OCI-LY7 (cell line): ENCODE measurements at regions not wholly inside any gene's neighbourhood (a gene's known extent, or its start where the extent isn't known, plus 50 kb on each side); places are given as distances from the start of the nearest gene placed in this dataset.

Source experiments
- BruUV-seq: library from RNA; stranded (reverse); fragments of 400-500 nt; replicated peaks from 2 replicates; lab custom pipeline; 2021; lab: Mats Ljungman, UMichigan
- CTCF ChIA-PET: fragments of 300-600 bp; sonication (Branson Sonifier 250); formaldehyde crosslinking; loops from one replicate; lab custom pipeline; 2022; ENCODE audit warnings: antibody characterized with exemption; ENCODE audit not compliant: unreplicated experiment; lab: Charles Lee
- POLR2A ChIA-PET: fragments of 300-600 bp; sonication (Branson Sonifier 250); formaldehyde crosslinking; loops from one replicate; lab custom pipeline; 2022; ENCODE audit warnings: antibody characterized with exemption; lab: Charles Lee
- DNase-seq: peaks from one replicate; pipeline ENCODE4 v3.0.0-alpha.2; 2015; ENCODE audit warnings: low spot score
- H2AFZ ChIP-seq: fragments of 200-600 bp; sonication (generic), shearing (Covaris generic); 2 replicates; pipeline ENCODE4 v1.6.1; 2014; ENCODE audit warnings: mild to moderate bottlenecking, antibody characterized with exemption, low read length, moderate library complexity
- H3K27ac ChIP-seq: fragments of 200-600 bp; sonication (generic); 2 replicates; pipeline ENCODE4 v1.5.1; 2014; ENCODE audit warnings: mixed run types, low read depth, mild to moderate bottlenecking, moderate library complexity, low read length, inconsistent platforms; ENCODE audit not compliant: poor library complexity, severe bottlenecking
- H3K36me3 ChIP-seq: fragments of 200-600 bp; sonication (generic); 2 replicates; pipeline ENCODE4 v1.6.1; 2014; ENCODE audit warnings: mild to moderate bottlenecking, antibody characterized with exemption, low read length, moderate library complexity, mixed read lengths; ENCODE audit not compliant: insufficient read depth
- H3K4me1 ChIP-seq: fragments of 200-600 bp; sonication (generic); 2 replicates; pipeline ENCODE4 v1.5.1; 2014; ENCODE audit warnings: mild to moderate bottlenecking, low read length; ENCODE audit not compliant: insufficient read depth, poor library complexity, severe bottlenecking
- H3K4me2 ChIP-seq: fragments of 200-600 bp; sonication (generic); 2 replicates; pipeline ENCODE4 v1.6.1; 2014; ENCODE audit warnings: mild to moderate bottlenecking, low read length
- H3K4me3 ChIP-seq: fragments of 200-600 bp; sonication (generic); 2 replicates; pipeline ENCODE4 v1.5.1; 2014; ENCODE audit warnings: mild to moderate bottlenecking, low read depth, low read length; ENCODE audit not compliant: poor library complexity, severe bottlenecking
- H3K79me2 ChIP-seq: fragments of 200-600 bp; sonication (generic); 2 replicates; pipeline ENCODE4 v1.6.1; 2016; ENCODE audit warnings: low read depth, mild to moderate bottlenecking, low read length, moderate library complexity, mixed read lengths; ENCODE audit not compliant: insufficient read depth
- H3K9me2 ChIP-seq: fragments of 200-600 bp; sonication (generic); 2 replicates; pipeline ENCODE4 v1.6.1; 2016; ENCODE audit warnings: mild to moderate bottlenecking, low read length, mixed read lengths; ENCODE audit not compliant: insufficient read depth
- H3K9me3 ChIP-seq: fragments of 200-600 bp; sonication (generic); 2 replicates; pipeline ENCODE4 v1.6.1; 2014; ENCODE audit warnings: mild to moderate bottlenecking, mixed run types, low read length, mixed read lengths
- H4K20me1 ChIP-seq: fragments of 200-600 bp; sonication (generic); 2 replicates; pipeline ENCODE4 v1.6.1; 2014; ENCODE audit warnings: mild to moderate bottlenecking, antibody characterized with exemption, low read length, moderate library complexity, mixed read lengths; ENCODE audit not compliant: insufficient read depth
- EZH2phosphoT487 ChIP-seq: fragments of 200-600 bp; sonication (generic); IDR thresholded peaks from 2 replicates; pipeline ENCODE4 v1.6.1; 2018; ENCODE audit warnings: low read depth, borderline replicate concordance, mild to moderate bottlenecking, mixed run types, antibody characterized with exemption, low read length, moderate library complexity, mixed read lengths
- intact Hi-C: fragments of 100-400 bp; cut with micrococcal nuclease; formaldehyde crosslinking; loops from one replicate; pipeline ENCODE4 v1.10.0; 2022; ENCODE audit not compliant: unreplicated experiment
- TF ChIP-seq, protein P1 (sequence below): fragments of 200-600 bp; sonication (generic); conservative IDR thresholded peaks from 2 replicates; pipeline ENCODE4 v1.5.1; 2014; ENCODE audit warnings: mild to moderate bottlenecking, antibody characterized with exemption, low read length, moderate library complexity, mixed read lengths

GRCh38 chr14:65286443-65286842 is 126.1 kb upstream of the FUT8 start:
- Histone ChIP-seq H3K9me3 (no peaks in the 10 kb centered on the region), H3K36me3 (0 out of 2 replicates have a peak, but pooled peaks cover 6% of the 10 kb centered on the region), H3K27ac (peak overlapping the region; percentile 90), H4K20me1 (no peaks in the 10 kb centered on the region), H3K79me2 (peaks cover 9% of the 10 kb centered on the region; the same call in 1 of the 2 replicates), H3K4me1 (peaks cover 94% of the 10 kb centered on the region), H3K9me2 (no peaks in the 10 kb centered on the region), H3K4me2 (peak overlapping the region; percentile 73), H3K4me3 (peak overlapping the region; percentile 45), H2AFZ (peak overlapping the region; percentile 73; the same call in 1 of the 2 replicates)
- TF ChIP-seq, protein P1, sequence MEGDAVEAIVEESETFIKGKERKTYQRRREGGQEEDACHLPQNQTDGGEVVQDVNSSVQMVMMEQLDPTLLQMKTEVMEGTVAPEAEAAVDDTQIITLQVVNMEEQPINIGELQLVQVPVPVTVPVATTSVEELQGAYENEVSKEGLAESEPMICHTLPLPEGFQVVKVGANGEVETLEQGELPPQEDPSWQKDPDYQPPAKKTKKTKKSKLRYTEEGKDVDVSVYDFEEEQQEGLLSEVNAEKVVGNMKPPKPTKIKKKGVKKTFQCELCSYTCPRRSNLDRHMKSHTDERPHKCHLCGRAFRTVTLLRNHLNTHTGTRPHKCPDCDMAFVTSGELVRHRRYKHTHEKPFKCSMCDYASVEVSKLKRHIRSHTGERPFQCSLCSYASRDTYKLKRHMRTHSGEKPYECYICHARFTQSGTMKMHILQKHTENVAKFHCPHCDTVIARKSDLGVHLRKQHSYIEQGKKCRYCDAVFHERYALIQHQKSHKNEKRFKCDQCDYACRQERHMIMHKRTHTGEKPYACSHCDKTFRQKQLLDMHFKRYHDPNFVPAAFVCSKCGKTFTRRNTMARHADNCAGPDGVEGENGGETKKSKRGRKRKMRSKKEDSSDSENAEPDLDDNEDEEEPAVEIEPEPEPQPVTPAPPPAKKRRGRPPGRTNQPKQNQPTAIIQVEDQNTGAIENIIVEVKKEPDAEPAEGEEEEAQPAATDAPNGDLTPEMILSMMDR, result peak; percentile 94
- TF ChIP-seq EZH2phosphoT487, result no peak
- ChIA-PET POLR2A (interaction anchor here (0.8 to 12.5 kb wide), 14 partner anchors 10 to 129 kb away, joined by 3 to 160 read pairs (median 16); partner anchors contain the start of gene FUT8), CTCF (interaction anchor here (0.7 to 2.6 kb wide), 8 partner anchors 18 to 129 kb away, joined by 3 to 14 read pairs (median 4); partner anchors contain the start of gene FUT8)
- intact Hi-C loops, result loop anchor here (1.0 to 10.0 kb wide), 7 partner anchors 64 to 678 kb away; no protein-coding TSS in a partner anchor
- BruUV-seq, result no TSS peak
- DNase-seq, result peak; percentile 93

DNA sequence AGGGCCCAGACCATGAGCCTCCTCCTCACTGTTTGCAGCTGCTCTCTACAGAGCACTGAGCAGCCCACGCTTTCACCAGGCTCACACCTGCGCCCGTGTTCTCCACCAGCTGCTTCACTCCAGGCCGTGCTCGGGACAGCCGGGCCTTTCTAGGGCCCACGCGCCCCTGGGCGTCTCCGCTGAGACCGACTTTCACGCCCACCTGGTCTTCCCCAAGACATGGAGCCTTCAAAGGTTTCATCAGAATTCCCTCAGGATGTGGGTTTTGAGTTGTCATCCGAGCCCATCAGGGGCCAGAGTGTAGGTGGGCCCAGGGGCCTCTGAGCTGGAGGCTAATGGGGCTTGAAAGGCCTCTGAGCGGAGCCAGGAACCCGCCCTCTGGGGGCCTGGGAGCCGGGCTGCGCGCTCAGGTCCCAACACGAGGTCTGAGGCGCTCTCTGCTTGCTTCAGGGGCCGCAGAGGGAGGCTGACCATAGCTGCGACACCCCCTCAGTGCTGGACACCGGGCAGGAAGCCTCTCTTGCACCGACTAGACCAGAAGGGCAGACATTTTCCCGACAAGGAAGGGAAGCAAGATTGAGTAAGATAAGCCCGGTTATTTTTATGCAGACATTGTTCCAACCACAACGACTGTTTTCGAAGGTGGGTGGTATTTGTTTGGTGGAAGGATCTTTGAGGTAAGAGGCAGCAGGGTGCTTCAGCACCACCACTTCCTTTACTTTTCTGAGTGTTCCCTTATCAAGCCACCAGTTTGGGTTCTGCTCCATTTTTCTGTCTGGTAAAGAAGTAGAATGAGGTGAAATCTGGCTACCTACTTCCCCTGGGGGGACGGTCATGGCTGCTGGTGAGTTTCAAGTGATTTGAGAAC is 125.0 kb upstream of the FUT8 start:
- CTCF ChIA-PET, result interaction anchor here (0.6 to 2.6 kb wide), 10 partner anchors 17 to 542 kb away, joined by 3 to 14 read pairs (median 4); partner anchors contain the start of gene FUT8
- H2AFZ ChIP-seq, result peak overlapping the region; percentile 73

More for the DNA sequence above, 125.0 kb upstream of the FUT8 start:
- TSS peak; percentile 64 for BruUV-seq
- Histone ChIP-seq H3K4me1 (peaks cover 93% of the 10 kb centered on the region), H3K4me3 (peak overlapping the region; percentile 45), H3K9me2 (no peaks in the 10 kb centered on the region), H3K79me2 (peaks cover 9% of the 10 kb centered on the region; the same call in 1 of the 2 replicates), H3K4me2 (peak overlapping the region; percentile 73), H3K9me3 (no peaks in the 10 kb centered on the region), H4K20me1 (no peaks in the 10 kb centered on the region), H3K27ac (peak overlapping the region; percentile 90), H3K36me3 (0 out of 2 replicates have a peak, but pooled peaks cover 6% of the 10 kb centered on the region)
- DNase-seq, result peak; percentile 91
- TF ChIP-seq EZH2phosphoT487, result no peak
- TF ChIP-seq, protein P1, result 0 out of 2 replicates have a peak, but pooled peaks have one; percentile 27
- POLR2A ChIA-PET, result interaction anchor here (0.6 to 12.5 kb wide), 22 partner anchors 9 to 430 kb away, joined by 3 to 160 read pairs (median 6); partner anchors contain the start of gene FUT8
- intact Hi-C loops, result loop anchor here (1.0 to 10.0 kb wide), 9 partner anchors 16 to 677 kb away; no protein-coding TSS in a partner anchor
